ENCODE measurements at regions not wholly inside any gene's neighbourhood (a gene's known extent, or its start where the extent isn't known, plus 50 kb on each side); places are given as distances from the start of the nearest gene placed in this dataset.

- no peak for TF ChIP-seq PATZ1 (CRISPR knock-in tag; IDR thresholded peaks at IDR 0.05; ENCODE audit: borderline replicate concordance)
- TF ChIP-seq TOX (CRISPR knock-in tag; IDR thresholded peaks at IDR 0.05; ENCODE audit: borderline replicate concordance) = no peak
Observed at GRCh38 chr12:69036999-69037398, 104.0 kb upstream of the CPM start.
